CD14-positive monocyte (primary cell): ENCODE measurements at regions not wholly inside any gene's neighbourhood (a gene's known extent, or its start where the extent isn't known, plus 50 kb on each side); places are given as distances from the start of the nearest gene placed in this dataset.

Source experiments
- DNase-seq, 3 donors: peaks; one replicate each; pipeline ENCODE4 v3.0.0-alpha.2; 2011 to 2022
- H2AFZ ChIP-seq: 2 replicates; pipeline ENCODE4 v1.6.0; 2012; ENCODE audit warnings: mild to moderate bottlenecking, low read depth, low read length, inconsistent platforms; ENCODE audit not compliant: insufficient read depth, poor library complexity, severe bottlenecking
- H3K27ac ChIP-seq, 2 donors: 1 replicate in 1 of 2; 2 replicates in 1 of 2; pipeline ENCODE4 v1.5.1; 2012 to 2013; ENCODE audit warnings: low read length in 2 of 2, control low read depth in 1 of 2, inconsistent platforms in 1 of 2, low read depth in 1 of 2, mild to moderate bottlenecking in 1 of 2
- H3K27me3 ChIP-seq, 2 donors: one replicate each; pipeline versions ENCODE4 v1.6.0 to v1.6.1; 2011 to 2013; ENCODE audit warnings: low read length in 2 of 2; ENCODE audit not compliant: control insufficient read depth in 2 of 2, insufficient read depth in 2 of 2
- H3K36me3 ChIP-seq, 2 donors: replicated peaks in 1 of 2; 1 replicate in 1 of 2; 2 replicates in 1 of 2; pipeline versions ENCODE4 v1.5.1 to v1.6.1; 2012 to 2013; ENCODE audit warnings: low read length in 2 of 2, control low read depth in 1 of 2, inconsistent platforms in 1 of 2, mild to moderate bottlenecking in 1 of 2; ENCODE audit not compliant: insufficient read depth in 2 of 2, control insufficient read depth in 1 of 2
- H3K4me1 ChIP-seq, 2 donors: 1 replicate in 1 of 2; 2 replicates in 1 of 2; pipeline versions ENCODE4 v1.5.1 to v1.6.1; 2012 to 2013; ENCODE audit warnings: low read length in 2 of 2, control low read depth in 1 of 2, inconsistent platforms in 1 of 2, mild to moderate bottlenecking in 1 of 2, moderate library complexity in 1 of 2; ENCODE audit not compliant: insufficient read depth in 2 of 2, control insufficient read depth in 1 of 2
- H3K4me2 ChIP-seq: replicated peaks from 2 replicates; pipeline ENCODE3; 2012; ENCODE audit warnings: low read length, moderate library complexity, mild to moderate bottlenecking; ENCODE audit not compliant: poor library complexity, severe bottlenecking; ENCODE audit errors: extremely low read depth
- H3K4me3 ChIP-seq, 3 experiments: fragments of 200-600 bp in 1 of 3; sonication (generic) in 1 of 3; replicated peaks in 1 of 3; 1 replicate in 2 of 3; 2 replicates in 1 of 3; pipeline ENCODE4 v1.5.1; 2011 to 2013; ENCODE audit warnings: low read length in 3 of 3, mild to moderate bottlenecking in 3 of 3, control low read depth in 2 of 3, low read depth in 2 of 3, inconsistent platforms in 1 of 3, moderate library complexity in 1 of 3
- H3K79me2 ChIP-seq: 2 replicates; pipeline ENCODE4 v1.6.0; 2012; ENCODE audit warnings: mild to moderate bottlenecking, control low read depth, inconsistent platforms, low read length, moderate library complexity; ENCODE audit not compliant: insufficient read depth
- H3K9ac ChIP-seq: 2 replicates; pipeline ENCODE4 v1.6.0; 2017; ENCODE audit warnings: low read length, mild to moderate bottlenecking; ENCODE audit not compliant: insufficient read depth, poor library complexity, severe bottlenecking
- H3K9me3 ChIP-seq, 2 donors: replicated peaks in 1 of 2; 1 replicate in 1 of 2; 2 replicates in 1 of 2; pipeline versions ENCODE4 v1.5.1 to v1.6.1; 2012 to 2013; ENCODE audit warnings: low read length in 2 of 2, control low read depth in 1 of 2; ENCODE audit not compliant: control insufficient read depth in 1 of 2, insufficient read depth in 1 of 2
- H4K20me1 ChIP-seq: 2 replicates; pipeline ENCODE4 v1.6.0; 2012; ENCODE audit warnings: mild to moderate bottlenecking, low read length, control low read depth, moderate library complexity; ENCODE audit not compliant: insufficient read depth
- H3K27ac Mint-ChIP-seq, 7 donors: one replicate each; pipeline ENCODE4 v1.8.0; 2020; ENCODE audit warnings: mild to moderate bottlenecking in 7 of 7, mixed read lengths in 7 of 7, moderate library complexity in 6 of 7, inconsistent platforms in 2 of 7
- H3K27me3 Mint-ChIP-seq, 3 donors: one replicate each; pipeline ENCODE4 v1.8.0; 2021 to 2022; ENCODE audit warnings: low read depth in 3 of 3, mild to moderate bottlenecking in 3 of 3, mixed read lengths in 3 of 3, moderate library complexity in 3 of 3, inconsistent platforms in 1 of 3
- H3K36me3 Mint-ChIP-seq, 2 donors: one replicate each; pipeline ENCODE4 v1.8.0; 2020; ENCODE audit warnings: mixed read lengths in 2 of 2, inconsistent platforms in 1 of 2, mild to moderate bottlenecking in 1 of 2
- H3K4me1 Mint-ChIP-seq: one replicate; pipeline ENCODE4 v1.8.0; 2020; ENCODE audit warnings: mild to moderate bottlenecking, mixed read lengths
- H3K4me3 Mint-ChIP-seq, 2 donors: one replicate each; pipeline ENCODE4 v1.8.0; 2020; ENCODE audit warnings: mild to moderate bottlenecking in 2 of 2, mixed read lengths in 2 of 2, moderate library complexity in 1 of 2
- H3K9me3 Mint-ChIP-seq, 7 donors: one replicate each; pipeline ENCODE4 v1.8.0; 2020 to 2022; ENCODE audit warnings: mixed read lengths in 7 of 7, mild to moderate bottlenecking in 6 of 7, moderate library complexity in 6 of 7, inconsistent platforms in 2 of 7
- WGBS: methylation state at CpG from one replicate; pipeline ENCODE4 v1.1.5; 2013; ENCODE audit warnings: missing lambda C conversion rate; ENCODE audit not compliant: insufficient coverage; 5-methylcytosine and 5-hydroxymethylcytosine counted together
- intact Hi-C, 2 donors: fragments of 100-400 bp; cut with micrococcal nuclease; formaldehyde crosslinking; loops; one replicate each; pipeline versions ENCODE4 v1.15.0 to v1.15.1; 2023
- TF ChIP-seq, protein P1 (sequence below): fragments of 200-600 bp; IDR thresholded peaks from one replicate; pipeline ENCODE4 v1.8.0; 2022; ENCODE audit warnings: antibody characterized with exemption, mild to moderate bottlenecking

DNA sequence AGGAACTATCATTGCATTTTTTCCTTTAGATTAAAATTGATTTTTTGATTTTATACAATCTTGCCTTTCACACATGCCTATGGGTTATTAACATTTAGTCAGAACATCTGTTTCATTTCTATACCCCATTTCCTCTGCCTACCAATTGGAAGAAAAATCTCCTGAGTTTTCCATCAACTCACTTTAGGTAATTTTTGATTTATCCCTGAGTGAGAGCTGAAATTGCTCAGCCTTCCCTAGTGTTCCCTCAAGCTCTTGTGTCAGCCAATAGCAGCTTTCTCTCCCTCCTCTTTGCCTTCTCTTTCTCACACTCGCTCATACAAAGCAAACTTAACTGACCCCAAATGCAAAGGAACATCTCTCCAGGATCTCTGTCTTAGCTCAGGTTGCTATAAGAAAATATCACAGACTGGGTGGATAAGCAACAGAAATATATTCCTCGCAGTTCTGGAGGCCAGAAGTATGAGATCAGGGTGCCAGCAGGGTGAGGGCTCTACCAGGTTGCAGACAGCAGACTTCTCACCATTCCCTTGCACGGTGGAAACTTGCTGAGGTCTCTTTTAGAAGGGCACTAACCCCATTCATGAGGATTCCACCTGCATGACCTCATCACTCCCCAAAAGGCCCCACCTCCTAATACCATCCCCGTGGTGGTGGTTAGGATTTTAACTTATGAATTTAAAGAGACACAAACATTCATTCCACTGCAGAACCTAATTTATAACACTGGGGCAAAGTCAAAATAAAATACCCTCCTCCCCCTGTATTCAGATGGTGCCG lies 224.2 kb upstream of the SFSWAP start:
- intact Hi-C loops = no loop called here
- Histone ChIP-seq H3K4me1 (no peaks in the 10 kb centered on the region), H3K79me2 (no peaks in the 10 kb centered on the region), H3K27ac (no peak overlapping the region), H3K9me3 (no peaks in the 10 kb centered on the region), H2AFZ (no peak overlapping the region), H3K36me3 (no peaks in the 10 kb centered on the region), H3K27me3 (no peaks in the 10 kb centered on the region), H4K20me1 (no peaks in the 10 kb centered on the region), H3K4me3 (no peak overlapping the region), H3K9ac (no peak overlapping the region), H3K4me2 (no peak overlapping the region)
- Mint-ChIP-seq H3K36me3 (no peaks in the 10 kb centered on the region), H3K4me3 (no peak overlapping the region), H3K4me1 (no peaks in the 10 kb centered on the region), H3K9me3 (no peaks in the 10 kb centered on the region), H3K27me3 (peaks cover 0 to 7% (median 3%) of the 10 kb centered on the region in 3 donors), H3K27ac (no peak overlapping the region)
- DNase-seq = no peak
- WGBS = 95% methylated on average over 2 of the region's 5 CpGs
- TF ChIP-seq, protein P1, sequence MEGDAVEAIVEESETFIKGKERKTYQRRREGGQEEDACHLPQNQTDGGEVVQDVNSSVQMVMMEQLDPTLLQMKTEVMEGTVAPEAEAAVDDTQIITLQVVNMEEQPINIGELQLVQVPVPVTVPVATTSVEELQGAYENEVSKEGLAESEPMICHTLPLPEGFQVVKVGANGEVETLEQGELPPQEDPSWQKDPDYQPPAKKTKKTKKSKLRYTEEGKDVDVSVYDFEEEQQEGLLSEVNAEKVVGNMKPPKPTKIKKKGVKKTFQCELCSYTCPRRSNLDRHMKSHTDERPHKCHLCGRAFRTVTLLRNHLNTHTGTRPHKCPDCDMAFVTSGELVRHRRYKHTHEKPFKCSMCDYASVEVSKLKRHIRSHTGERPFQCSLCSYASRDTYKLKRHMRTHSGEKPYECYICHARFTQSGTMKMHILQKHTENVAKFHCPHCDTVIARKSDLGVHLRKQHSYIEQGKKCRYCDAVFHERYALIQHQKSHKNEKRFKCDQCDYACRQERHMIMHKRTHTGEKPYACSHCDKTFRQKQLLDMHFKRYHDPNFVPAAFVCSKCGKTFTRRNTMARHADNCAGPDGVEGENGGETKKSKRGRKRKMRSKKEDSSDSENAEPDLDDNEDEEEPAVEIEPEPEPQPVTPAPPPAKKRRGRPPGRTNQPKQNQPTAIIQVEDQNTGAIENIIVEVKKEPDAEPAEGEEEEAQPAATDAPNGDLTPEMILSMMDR = no peak

GRCh38 chr12:131487388-131488124 lies 223.3 kb upstream of the SFSWAP start:
- no peak for DNase-seq
- no peak overlapping the region for H3K4me3 ChIP-seq
- no peaks in the 10 kb centered on the region for H3K27me3 ChIP-seq
- peak overlapping the region in 2 of 7 donors; percentile 10 to 20 for H3K27ac Mint-ChIP-seq
- no peak overlapping the region for H3K9ac ChIP-seq
- H3K4me1 ChIP-seq = no peaks in the 10 kb centered on the region
- H3K9me3 ChIP-seq = no peaks in the 10 kb centered on the region
- no peak overlapping the region for H3K4me3 Mint-ChIP-seq
- H3K36me3 Mint-ChIP-seq = no peaks in the 10 kb centered on the region
- H3K4me1 Mint-ChIP-seq = no peaks in the 10 kb centered on the region
- H3K4me2 ChIP-seq = no peak overlapping the region
- TF ChIP-seq, protein P1 = no peak
- H3K27me3 Mint-ChIP-seq = peaks cover 0 to 7% (median 3%) of the 10 kb centered on the region in 3 donors
- no peaks in the 10 kb centered on the region for H3K36me3 ChIP-seq
- no peaks in the 10 kb centered on the region for H3K9me3 Mint-ChIP-seq
- no peak overlapping the region for H2AFZ ChIP-seq
- H4K20me1 ChIP-seq = no peaks in the 10 kb centered on the region
- 39% methylated on average over 6 of the region's 9 CpGs for WGBS
- no peak overlapping the region for H3K27ac ChIP-seq
- intact Hi-C loops = no loop called here
- no peaks in the 10 kb centered on the region for H3K79me2 ChIP-seq
